ENCODE measurements at regions not wholly inside any gene's neighbourhood (a gene's known extent, or its start where the extent isn't known, plus 50 kb on each side); places are given as distances from the start of the nearest gene placed in this dataset.

DNA sequence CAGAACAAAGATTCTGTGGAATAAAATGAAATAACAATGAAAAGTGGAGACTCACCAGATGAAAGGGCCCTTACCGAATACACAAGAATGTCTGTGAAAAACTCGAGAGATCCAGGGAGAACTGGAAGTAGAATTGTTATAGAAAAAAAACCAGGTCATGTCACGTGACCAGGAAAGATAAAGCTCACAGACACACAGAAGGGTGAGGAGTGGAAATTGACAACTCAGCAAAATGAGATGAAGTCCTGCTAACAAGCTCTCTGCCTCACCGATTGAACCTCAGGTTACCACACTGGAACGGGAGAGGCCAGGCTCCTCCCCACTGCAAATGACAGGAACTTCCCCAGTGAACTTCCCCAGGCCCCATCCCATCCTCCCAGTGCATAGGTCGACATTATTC is 1618.0 kb upstream of the PCDH10 start:
- Histone ChIP-seq H3K27ac (no peak overlapping the region), H3K4me1 (no peaks in the 10 kb centered on the region), H3K9me3 (no peaks in the 10 kb centered on the region), H3K36me3 (no peaks in the 10 kb centered on the region), H3K4me3 (no peak overlapping the region), H3K27me3 (no peaks in the 10 kb centered on the region)
- ATAC-seq: no peak
- TF ChIP-seq, protein P1, sequence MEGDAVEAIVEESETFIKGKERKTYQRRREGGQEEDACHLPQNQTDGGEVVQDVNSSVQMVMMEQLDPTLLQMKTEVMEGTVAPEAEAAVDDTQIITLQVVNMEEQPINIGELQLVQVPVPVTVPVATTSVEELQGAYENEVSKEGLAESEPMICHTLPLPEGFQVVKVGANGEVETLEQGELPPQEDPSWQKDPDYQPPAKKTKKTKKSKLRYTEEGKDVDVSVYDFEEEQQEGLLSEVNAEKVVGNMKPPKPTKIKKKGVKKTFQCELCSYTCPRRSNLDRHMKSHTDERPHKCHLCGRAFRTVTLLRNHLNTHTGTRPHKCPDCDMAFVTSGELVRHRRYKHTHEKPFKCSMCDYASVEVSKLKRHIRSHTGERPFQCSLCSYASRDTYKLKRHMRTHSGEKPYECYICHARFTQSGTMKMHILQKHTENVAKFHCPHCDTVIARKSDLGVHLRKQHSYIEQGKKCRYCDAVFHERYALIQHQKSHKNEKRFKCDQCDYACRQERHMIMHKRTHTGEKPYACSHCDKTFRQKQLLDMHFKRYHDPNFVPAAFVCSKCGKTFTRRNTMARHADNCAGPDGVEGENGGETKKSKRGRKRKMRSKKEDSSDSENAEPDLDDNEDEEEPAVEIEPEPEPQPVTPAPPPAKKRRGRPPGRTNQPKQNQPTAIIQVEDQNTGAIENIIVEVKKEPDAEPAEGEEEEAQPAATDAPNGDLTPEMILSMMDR (IDR thresholded peaks at IDR 0.05): no peak
- no peak for TF ChIP-seq POLR2A (IDR thresholded peaks at IDR 0.05)
- DNase-seq: no peak
- 62% methylated on average over 6 of the region's 6 CpGs for WGBS (ENCODE audit: insufficient coverage, low coverage, low lambda C conversion rate, missing lambda C conversion rate)
- intact Hi-C loops (cut with DNase I): no loop called here

DNA sequence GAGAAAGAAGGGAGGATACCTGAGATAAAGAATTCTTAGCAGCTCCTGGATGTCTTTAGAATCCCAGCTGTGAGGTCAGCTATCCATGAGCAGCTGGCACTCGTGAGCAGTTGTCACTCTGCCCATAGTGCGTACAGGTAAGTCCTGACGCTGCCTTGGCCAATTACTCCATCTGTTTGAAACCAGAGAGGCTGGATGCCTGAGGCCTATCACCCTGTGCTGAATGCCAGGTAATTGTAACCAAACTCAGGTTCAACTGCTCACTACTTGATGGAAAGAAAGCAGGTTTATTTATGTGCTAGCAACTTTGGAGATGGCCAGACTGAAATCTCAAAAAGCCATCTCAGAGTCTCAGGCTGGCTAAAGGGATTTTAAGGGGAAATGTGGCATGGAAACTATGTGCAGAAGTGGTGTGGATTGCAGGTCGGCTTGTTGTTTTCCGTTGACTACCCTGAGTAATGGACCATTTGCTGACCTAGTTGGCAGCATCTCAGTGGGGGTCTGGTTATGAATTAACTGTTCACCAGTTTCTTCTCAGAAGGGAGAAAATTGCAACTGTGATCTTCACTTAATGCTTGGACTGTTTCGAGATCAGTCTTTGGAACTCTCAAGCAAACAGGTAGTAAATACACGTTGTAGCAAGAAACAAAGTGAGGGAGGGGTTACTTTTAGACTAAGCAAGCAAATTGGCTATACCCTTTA is 1614.0 kb upstream of the PCDH10 start:
- WGBS (ENCODE audit: insufficient coverage, low coverage, low lambda C conversion rate, missing lambda C conversion rate): 54% methylated on average over 5 of the region's 7 CpGs
- Histone ChIP-seq H3K4me3 (no peak overlapping the region), H3K27ac (no peak overlapping the region), H3K9me3 (no peaks in the 10 kb centered on the region), H3K4me1 (no peaks in the 10 kb centered on the region), H3K36me3 (no peaks in the 10 kb centered on the region), H3K27me3 (no peaks in the 10 kb centered on the region)
- TF ChIP-seq, protein P1 (IDR thresholded peaks at IDR 0.05): no peak
- TF ChIP-seq POLR2A (IDR thresholded peaks at IDR 0.05): no peak
- ATAC-seq (no peak), DNase-seq (no peak)
- intact Hi-C loops (cut with DNase I): no loop called here

DNA sequence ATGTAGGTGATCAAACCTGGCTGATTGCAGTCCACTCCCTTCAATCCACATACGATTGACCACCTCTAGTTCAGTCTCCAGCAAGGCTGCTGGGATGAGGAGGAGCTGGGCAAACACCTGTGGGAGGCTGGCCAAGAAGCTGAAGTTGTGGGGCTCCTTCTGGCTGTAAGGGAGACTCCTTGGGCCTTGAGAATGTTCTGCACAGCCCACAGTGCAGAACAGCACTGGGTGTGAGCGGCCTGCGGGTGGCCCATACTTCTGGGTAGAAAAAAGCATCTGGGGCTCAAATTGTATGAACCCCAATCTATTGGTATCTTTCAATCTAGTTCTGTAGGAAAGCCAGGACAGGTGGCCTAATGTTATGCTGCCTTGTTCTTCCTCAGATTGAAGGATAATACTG is 1608.8 kb upstream of the PCDH10 start:
- DNase-seq (no peak), ATAC-seq (no peak)
- WGBS (ENCODE audit: insufficient coverage, low coverage, low lambda C conversion rate, missing lambda C conversion rate): 50% methylated on average over 1 of the region's 3 CpGs
- H3K4me1 ChIP-seq: no peaks in the 10 kb centered on the region
- no peaks in the 10 kb centered on the region for H3K27me3 ChIP-seq
- no peak overlapping the region for H3K27ac ChIP-seq
- no peak overlapping the region for H3K4me3 ChIP-seq
- intact Hi-C loops (cut with DNase I): no loop called here
- H3K36me3 ChIP-seq: no peaks in the 10 kb centered on the region
- TF ChIP-seq, protein P1 (IDR thresholded peaks at IDR 0.05): no peak
- TF ChIP-seq POLR2A (IDR thresholded peaks at IDR 0.05): no peak
- H3K9me3 ChIP-seq: no peaks in the 10 kb centered on the region

DNA sequence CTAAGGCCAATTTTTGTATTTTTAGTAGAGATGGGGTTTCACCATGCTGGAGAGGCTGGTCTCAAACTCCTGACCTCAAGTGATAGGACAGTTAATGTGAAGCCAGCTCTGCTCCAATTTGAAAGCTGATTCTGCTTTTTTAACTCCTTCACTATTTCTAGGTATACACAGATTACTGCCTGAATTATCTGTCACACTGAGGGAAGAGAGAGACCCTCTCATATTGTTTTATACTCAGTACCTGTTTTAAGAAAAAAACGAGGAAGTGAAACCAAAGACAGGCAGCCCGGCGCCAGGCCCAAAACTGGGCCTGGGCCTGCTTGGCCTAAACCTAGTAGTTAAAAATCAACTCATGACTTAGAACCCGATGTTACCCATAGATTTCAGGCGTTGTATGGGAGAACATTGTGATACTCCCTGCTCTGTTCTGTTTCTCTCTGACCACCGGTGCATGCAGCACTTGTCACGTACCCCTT is 1601.5 kb upstream of the PCDH10 start:
- WGBS (ENCODE audit: insufficient coverage, low coverage, low lambda C conversion rate, missing lambda C conversion rate): 49% methylated on average over 7 of the region's 7 CpGs
- Histone ChIP-seq H3K4me1 (no peaks in the 10 kb centered on the region), H3K36me3 (no peaks in the 10 kb centered on the region), H3K27ac (no peak overlapping the region), H3K27me3 (no peaks in the 10 kb centered on the region), H3K4me3 (no peak overlapping the region), H3K9me3 (no peaks in the 10 kb centered on the region)
- ATAC-seq: no peak
- no peak for DNase-seq
- intact Hi-C loops (cut with DNase I): no loop called here
- TF ChIP-seq POLR2A (IDR thresholded peaks at IDR 0.05): no peak
- TF ChIP-seq, protein P1 (IDR thresholded peaks at IDR 0.05): no peak

Data from right lobe of liver (tissue), 6 donors.